Testis (tissue), 2 donors: ENCODE measurements at regions not wholly inside any gene's neighbourhood (a gene's known extent, or its start where the extent isn't known, plus 50 kb on each side); places are given as distances from the start of the nearest gene placed in this dataset.

Source experiments
- POLR2A ChIP-seq: fragments of 450-650 bp; IDR thresholded peaks from one replicate; pipeline ENCODE4 v1.6.1; 2017; ENCODE audit warnings: antibody characterized with exemption, mild to moderate bottlenecking, moderate library complexity
- TF ChIP-seq, protein P1 (sequence below), 3 experiments: fragments of 450-650 bp in 2 of 3; fragments of 200-600 bp in 1 of 3; sonication (generic) in 1 of 3; IDR thresholded peaks; one replicate each; pipeline ENCODE4 v1.5.1; 2016 to 2019; ENCODE audit warnings: antibody characterized with exemption in 3 of 3, mild to moderate bottlenecking in 2 of 3, moderate library complexity in 1 of 3

DNA sequence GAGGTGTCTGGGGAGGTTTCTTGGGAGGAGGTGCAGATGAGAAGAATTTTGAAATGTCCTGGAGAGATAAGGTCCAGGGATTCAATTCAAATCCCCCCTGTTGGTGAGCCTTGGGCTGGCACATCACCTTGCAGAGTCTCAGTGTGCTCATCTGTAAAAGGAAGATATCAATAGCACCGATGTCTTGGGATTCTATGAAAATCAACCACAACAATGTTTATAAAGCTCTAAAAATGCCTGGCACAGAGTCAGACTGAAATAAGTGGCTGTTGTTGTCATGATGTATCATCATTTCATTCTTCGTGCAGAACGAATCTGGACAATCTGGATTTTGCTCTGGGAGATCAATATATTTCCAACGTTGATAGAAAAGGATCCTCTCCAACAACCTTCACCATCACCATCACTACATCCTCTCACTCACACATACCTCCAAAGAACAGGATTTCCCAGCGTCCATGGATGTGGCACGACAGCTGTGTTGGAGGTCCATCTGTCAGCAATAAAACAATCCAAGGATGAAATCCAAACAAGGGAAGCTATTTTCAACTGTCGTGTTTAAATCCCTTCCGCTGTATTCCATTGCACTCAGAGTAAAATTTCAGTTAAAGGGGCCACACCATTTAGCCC is 393.7 kb upstream of the DYNLRB2 start:
- TF ChIP-seq, protein P1, sequence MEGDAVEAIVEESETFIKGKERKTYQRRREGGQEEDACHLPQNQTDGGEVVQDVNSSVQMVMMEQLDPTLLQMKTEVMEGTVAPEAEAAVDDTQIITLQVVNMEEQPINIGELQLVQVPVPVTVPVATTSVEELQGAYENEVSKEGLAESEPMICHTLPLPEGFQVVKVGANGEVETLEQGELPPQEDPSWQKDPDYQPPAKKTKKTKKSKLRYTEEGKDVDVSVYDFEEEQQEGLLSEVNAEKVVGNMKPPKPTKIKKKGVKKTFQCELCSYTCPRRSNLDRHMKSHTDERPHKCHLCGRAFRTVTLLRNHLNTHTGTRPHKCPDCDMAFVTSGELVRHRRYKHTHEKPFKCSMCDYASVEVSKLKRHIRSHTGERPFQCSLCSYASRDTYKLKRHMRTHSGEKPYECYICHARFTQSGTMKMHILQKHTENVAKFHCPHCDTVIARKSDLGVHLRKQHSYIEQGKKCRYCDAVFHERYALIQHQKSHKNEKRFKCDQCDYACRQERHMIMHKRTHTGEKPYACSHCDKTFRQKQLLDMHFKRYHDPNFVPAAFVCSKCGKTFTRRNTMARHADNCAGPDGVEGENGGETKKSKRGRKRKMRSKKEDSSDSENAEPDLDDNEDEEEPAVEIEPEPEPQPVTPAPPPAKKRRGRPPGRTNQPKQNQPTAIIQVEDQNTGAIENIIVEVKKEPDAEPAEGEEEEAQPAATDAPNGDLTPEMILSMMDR (IDR thresholded peaks at IDR 0.05): no peak
- TF ChIP-seq POLR2A: no peak
